Right hindlimb (tissue), 1 donor: ENCODE measurements at regions not wholly inside any gene's neighbourhood (a gene's known extent, or its start where the extent isn't known, plus 50 kb on each side); places are given as distances from the start of the nearest gene placed in this dataset.

Source experiments
- DNase-seq: peaks from one replicate; pipeline ENCODE4 v3.0.0-alpha.2; 2018

DNA sequence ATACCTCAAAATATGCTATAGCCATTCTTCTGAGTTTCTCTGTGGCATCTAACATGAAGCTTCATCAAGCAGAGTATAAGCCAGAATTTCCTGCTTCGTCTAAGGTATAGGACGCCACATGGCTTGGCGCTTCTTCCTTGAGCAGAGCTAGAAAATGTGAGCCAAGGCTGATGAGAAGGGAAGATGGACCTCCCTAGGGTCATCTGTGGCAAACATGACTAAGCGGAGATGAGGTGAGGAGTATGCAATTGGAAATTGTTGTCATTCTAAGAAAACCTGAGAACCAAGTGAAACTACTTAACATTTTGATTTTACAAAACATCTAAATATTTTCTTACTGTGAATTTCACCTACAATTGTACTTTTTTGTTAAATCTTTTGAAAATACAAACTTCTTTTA, 466.5 kb downstream of the PSAT1 start:
- no peak for DNase-seq

DNA sequence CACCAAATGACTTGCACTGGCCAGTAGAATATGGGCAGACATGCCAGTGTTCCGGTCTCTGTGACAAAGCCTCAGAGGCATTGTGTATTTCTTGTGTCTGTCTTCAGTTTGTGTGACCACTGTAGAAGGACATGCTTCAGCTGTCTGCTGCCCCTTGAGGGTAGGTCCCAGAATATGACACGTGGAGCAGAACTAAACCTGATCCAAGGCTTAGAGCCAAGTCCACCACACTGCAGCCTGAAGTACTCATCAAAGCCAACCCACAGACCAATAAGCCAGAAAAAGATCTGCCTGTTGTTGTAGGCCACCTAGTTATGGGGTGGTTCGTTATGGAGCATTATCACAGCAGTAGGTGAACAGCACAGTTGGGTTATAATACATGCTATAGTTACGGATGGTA, 468.9 kb downstream of the PSAT1 start:
- no peak for DNase-seq

DNA sequence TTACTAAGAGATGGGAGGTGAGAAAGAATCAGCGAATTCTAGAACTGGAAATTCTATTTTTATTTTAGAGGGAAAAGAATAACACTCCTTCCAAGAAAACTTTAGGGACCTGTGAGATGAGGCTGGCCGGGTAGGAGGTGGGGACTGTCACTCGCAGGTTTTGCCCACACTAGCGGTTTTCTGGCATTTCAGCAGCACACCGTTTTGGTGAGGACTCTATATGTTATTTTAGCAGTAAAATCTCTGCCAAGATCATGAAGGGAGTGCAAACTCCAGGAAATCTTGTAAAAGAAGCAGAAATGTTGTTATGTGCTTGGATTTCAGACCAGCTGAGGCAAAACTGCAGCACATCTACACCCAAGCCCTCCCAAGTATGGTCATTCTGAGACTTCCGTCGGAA, 470.6 kb downstream of the PSAT1 start:
- DNase-seq: no peak

DNA sequence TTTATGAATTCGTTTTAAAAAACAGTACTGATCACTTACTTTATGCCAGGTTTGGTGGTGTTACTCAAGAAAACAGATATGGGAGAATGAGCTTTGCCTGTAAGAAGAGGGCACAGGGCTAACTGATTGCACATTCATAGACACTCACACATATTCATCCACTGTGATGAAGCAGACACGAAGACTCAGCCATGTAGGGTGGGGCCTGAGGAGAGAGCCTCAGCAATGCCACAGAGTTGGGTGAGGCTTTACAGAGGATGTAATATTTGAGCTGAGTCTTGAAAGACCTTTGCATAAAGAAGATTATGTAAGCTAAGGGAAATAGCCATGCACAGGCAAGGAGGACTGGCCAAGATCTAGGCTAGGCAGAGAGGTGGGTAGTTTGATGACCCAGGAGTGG, 472.8 kb downstream of the PSAT1 start:
- no peak for DNase-seq

DNA sequence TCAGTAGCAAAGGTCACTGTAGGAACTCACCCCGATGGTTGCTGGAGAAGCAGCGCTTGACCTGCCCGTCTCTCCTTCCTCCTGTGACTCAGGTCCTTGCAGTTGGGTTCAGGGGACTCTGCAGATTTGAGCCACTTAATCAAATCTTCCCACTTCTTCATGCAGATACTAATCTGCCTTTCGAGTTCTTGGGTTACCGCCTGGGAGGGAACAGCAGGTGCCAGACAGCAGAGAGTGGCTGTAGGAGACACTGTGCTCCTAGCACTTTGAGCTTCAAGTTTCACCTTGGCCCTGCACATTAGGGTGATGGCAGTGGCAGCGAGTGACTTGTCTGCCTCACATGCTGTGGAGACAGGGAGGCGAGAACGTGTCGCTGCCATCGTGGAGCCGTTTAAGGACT, 478.3 kb downstream of the PSAT1 start:
- DNase-seq: no peak

DNA sequence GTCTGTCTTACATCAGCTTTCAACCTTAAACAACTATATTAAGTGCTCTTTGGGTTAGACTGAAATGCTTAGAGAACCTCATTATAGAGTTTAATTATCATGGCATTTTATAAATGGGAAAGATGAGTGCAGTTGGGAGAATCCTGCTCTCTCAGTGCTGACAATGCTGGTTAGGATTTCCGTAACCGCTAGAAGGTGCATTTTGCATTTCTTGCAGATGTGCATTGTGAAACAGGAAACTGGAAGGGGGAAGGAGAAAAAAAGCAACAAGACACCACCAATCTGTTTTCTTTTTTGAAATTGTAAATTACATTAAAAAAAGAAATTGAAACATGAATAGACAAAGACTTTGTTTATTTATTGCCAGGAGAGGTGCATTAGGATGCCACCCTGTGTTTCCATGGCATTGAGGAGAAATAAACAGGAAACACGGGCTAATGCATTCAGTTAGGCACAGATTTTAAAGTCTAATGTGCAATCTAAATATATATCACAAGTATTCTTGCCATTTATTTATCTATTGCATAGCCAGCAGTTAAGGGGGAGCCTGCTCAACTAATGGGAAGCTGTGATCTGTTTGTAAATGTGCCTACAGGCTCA, 478.9 kb downstream of the PSAT1 start:
- DNase-seq: no peak

DNA sequence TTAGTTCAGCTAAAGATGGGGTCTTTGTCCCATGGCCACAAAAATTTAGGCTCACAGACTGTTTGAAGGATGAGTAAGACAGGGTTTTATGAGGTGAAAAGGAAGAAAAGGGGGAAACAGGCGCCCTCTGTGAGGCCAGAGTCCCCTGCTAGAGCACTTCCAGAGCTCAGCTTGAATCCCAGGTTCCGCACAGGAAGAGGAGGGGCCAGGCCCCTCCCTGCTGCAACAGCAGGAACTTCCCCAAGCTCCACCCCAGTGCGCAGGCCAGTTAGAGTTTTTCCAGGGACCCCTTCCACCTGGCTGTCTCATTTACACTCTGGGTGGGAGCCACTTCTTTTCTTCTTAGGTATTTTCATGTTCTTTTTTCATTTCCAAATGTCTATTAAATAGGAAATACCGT, 480.8 kb downstream of the PSAT1 start:
- DNase-seq: peak; percentile 29

DNA sequence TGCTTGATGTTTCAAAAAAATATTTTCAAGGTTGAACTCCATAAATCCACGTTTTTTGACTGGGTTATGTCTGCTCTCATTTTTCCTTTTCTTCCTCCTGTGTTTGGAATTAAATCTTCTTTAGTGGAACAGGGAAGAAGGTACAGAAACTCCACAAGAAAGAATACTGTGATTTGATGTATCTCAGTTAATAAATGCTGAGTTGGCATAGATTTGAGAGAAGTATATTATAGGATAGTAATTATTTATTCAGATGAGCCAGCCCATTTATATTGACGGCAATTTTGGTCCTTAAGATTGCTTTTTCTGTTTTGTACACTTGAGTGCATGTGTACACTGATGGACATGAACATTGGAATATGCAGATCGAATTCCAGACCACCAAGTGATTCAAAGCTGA, 481.4 kb downstream of the PSAT1 start:
- no peak for DNase-seq

DNA sequence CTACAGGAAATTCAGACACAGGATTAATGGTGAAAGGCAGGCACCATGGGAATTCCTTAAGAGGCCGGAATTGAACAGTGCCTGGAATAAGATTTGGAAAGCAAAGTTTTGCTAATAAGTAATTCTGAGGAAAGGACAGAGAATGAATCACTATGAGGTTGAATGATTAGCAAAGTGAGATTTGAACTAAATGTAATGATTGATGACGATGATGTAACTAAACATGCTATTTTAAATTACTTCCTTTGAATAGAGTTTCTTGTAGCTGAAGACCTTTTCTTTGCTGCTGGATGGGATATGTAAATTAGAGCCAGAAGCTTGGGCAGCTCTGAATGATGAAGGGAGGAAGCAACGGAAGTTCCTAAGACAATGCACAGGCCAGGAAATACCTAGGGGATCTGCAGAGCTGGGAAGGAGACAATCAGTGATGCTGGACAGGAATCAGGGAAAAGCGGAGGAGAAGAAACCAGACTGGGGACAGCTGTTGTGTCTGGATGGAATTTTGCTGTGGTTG, 482.0 kb downstream of the PSAT1 start:
- DNase-seq: peak; percentile 44

DNA sequence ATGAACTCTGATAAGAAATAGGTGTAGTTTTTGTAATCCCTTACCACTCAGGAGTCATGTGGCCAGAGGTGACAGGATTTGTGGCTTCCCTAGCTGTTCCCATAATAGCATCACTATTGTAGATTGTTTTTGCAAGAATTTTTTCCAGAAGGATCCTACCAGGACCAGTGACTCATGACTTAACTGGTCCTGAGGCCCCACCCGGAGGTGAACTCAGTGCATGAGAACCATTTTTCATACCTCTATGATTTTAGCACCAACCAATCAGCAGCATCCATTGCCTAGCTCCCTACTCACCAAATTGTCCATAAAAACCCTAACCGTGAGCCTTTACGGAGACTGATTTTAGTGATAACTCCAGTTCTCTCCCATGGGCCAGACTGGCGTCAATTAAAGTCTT, 484.8 kb downstream of the PSAT1 start:
- DNase-seq: no peak

DNA sequence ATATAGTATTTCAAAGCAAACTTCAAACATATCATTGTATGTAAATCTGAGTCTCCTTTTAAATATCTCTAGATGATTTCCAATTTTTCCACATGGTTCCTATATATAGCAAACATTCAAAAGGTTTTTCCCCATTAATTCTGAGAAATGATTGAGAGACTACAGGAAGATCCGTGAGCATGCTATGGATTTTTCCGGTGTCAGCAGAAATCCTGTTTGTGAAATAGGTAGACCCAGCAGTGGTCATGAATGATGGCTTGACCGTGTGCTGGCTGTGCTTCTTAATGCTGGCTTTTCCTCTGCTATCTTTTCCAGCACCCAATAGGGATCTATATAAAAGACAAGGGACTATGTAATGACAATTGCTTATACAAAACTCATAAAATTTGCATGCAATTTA, 485.3 kb downstream of the PSAT1 start:
- no peak for DNase-seq

DNA sequence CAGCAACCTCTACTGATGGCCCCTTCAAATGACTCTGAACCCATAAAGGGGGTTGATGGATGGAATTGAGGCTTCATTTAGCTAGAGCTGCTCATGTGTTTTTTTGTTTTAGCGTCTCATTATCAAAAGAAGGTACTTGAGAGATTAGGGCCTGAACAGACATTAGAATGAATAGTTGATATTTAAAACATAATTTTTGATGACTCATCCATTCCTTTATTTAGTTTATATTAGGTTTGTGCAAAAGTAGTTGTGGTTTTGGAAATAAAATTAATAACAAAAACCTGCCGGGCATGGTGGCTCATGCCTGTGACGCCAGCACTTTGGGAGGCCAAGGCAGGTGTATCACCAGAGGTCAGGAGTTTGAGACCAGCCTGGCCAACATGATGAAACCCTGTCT, 485.9 kb downstream of the PSAT1 start:
- DNase-seq: no peak

DNA sequence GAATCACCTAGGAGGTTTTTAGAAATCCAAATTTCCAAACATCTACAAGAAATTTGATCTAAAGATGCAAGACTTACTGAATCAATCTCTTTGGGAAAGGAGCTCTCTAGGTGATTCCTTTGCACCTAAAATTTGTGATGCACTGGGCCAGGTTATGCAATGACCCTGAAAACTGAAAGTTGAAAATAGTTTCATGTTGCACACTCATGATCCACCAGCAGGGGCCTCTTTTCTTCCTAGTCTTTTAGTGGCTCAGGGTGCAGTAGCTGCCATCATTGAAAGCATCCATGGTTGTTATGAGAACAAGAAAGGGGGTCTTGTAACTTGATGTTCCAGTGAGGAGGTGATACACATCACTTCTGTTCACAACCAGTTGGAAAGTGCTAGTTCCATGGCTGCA, 486.8 kb downstream of the PSAT1 start:
- DNase-seq: no peak

DNA sequence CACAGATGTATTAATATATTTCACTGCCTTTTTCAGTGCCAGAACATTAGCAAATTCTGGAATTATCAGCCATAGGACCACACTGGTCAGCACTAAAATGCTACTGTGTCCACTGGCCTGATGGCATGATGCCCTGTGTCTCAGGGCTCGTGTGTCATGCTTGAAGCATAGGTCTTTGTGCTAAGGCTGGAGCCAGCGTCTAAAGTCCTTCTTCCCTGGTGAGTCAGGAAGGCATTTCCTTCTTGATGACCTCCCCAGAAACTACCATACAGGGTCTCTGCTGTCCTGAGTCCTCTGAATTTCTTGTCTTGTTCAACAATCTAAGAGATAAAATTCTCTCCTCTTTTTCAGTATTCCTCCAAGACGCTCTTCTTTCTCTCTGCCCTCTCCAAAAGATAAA, 489.9 kb downstream of the PSAT1 start:
- no peak for DNase-seq

DNA sequence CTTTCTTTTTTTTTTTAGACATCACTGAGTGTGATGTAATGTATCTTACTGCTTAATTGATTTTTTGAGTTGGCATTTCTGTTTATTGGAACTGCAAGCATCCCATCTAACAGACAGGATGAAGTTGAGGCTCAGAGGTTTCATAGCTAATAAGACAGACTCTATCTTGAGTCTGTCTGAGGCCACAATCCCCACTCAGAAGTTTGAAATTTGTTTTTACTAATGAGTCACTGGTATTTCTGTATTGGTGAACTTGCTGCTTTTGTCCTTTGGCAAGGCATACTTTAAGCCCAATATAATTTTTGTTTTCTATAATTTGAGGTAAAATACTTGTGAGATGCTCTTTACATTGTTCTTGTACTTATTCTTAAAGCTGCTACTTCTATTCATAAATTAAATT, 491.2 kb downstream of the PSAT1 start:
- DNase-seq: no peak

DNA sequence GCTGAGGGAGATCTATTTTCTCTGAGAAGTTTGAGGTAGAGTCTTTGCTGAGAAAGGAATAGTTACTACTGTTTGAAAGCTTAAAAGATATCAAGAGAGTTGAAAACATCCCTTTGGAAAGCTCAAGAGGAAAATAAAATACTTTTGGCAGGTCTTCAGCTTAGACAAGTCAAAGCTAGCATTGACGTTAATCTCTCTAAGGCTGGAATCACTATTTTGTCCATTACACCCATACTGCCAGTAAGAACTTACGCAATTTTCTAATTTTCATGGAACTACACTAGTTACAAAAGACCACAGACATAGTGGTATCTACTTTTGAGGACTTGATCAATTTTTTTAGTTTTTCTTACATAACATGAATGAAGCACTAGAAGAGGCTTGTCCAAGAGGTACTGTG, 494.9 kb downstream of the PSAT1 start:
- DNase-seq: no peak

DNA sequence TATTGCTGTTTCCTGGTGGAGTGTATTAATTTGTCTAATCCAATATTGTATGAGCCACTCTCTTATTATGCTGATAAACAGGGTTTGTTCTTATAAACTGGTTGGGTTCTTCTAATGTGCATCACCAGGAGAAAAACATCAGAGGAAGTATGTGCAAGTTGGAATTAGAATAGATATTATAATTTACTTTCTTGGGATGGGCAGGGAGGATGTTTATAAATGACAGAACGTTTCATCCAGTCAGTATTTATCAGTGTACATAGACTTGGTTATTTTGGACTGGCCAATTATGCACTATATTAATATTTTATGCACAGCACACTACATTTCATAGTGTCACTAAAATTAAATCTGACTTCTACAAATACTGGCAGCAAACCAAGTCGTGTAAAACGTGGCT, 495.8 kb downstream of the PSAT1 start:
- no peak for DNase-seq

DNA sequence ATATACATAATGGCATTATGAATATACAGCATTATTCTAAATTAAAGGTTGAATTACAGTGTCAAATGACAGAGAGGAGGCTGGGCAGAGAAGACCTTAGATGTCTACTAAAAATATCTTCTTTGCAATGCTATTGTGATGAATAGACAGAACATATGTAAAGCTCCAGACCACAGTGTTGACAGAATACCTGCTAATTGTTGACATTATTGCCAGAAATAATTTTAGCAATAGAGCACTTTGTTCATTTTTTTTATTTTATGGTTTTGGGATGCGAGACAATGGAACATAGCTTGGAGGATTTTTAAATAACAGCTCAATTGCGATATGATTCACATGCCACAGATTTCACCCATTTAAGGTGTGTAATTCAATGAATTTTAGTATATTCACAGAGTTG, 508.8 kb downstream of the PSAT1 start:
- DNase-seq: no peak

DNA sequence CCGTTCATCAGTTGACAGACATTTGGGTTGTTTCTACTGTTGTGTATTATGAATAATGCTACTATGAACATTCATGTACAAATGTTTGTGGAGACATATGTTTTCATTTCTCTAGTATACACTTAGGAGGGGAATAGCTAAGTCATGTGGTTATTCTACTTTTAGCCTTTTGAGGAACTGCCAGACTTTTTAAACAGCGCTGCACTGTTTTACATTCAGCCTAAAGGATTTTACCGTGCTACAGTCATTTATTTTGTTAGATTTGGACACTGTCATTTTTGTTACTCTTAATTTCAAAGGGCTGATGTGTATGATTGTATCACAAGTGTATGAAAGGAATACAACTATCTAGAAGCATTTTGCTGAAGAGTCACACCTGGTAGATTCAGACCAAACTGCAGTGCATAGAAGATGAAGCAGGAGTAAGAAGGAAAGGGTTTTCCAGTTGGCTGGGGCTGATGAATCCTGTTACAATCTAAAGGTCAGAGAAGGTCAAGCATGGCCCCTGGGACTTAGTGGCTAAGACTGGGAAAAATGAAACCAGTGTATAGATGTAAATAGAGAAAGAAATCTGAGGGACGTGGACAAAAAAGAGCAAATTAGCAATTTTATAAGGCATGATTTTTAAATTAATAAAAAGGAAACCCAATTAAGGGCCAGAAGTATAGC, 509.7 kb downstream of the PSAT1 start:
- no peak for DNase-seq

DNA sequence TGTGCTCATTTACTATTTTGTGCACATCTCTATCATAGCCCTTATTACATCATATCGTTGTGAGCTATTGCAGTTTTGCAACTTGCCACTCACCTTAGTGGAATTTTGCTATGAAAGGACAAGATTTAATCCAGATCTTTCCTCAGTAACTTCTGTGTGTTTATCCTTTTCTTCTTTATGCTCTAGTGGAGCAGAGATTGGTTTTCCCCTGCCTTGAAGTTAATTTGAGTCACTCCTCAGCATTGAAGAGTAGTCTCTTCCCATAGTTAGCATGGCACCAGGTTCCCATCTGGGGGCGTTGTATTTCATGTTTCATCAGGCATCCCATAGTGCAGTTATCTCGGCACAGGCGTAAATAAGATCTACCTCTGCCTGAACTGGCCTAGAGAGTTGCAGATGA, 510.4 kb downstream of the PSAT1 start:
- DNase-seq: no peak

DNA sequence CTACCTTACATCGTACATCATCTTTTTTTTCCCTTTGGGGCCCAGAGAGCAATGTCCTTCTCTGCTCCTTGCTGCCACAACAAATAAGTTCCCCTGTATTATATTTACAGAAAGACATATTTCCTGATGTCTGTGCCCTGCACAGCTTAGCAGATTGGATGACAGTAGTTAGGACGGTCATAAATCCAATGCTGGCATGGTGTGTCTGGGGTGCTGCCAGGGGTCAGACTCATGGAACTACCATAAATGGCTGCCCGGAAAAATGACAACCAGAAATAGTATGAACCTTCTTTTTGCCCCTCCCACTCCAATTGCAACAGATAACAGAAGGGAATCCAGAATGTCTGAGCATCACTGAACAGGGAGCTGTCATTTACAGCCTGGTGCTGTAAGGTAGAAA, 511.1 kb downstream of the PSAT1 start:
- DNase-seq: no peak

DNA sequence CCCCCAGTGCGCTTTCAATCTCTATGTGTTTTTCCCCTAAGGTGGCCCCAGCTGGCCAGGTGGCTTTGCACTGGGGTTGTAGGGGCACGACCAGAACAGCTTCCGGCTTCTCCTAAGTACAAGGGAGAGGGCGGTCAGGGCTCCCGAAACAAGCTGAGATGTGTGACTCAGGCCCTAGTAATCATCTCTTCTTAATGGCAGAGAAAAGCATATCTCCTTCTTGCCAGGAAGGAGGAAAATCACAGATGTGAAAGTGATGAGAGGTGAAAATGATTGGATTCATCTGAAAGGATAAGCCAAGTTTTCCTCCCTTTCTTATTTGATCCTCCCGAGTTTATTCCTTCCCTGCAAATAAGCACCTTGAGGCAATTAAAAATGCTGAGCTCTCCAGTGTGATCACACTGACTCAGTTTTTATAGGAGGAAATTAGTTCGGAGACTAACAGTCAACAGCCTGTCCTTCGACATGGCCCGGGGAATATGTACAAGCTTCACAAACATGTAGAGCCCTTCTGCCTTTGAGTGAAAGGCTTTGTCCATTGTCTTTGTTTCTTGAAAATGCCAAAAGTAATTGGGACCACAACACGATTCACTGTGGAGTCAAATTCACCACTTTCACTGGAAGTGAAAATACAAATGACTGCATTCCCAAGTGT, 514.8 kb downstream of the PSAT1 start:
- no peak for DNase-seq

DNA sequence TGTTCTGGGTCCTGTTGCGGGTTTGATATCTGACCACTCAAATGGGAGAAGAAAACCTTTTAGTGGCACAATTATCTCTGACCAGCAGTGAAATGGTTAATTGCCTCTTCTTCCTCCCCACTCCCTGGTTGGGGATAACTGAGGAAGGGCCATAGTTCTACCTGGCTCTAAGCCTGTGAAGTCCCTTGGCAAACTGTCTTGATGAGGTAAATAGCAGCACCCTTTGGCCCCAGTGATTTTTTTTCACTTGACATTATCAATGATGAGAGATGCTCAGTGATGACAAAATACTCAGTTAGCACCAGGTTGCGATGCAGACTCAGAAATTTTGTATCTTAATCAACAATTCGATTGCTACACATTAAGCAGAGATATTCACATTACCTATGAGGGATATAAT, 515.7 kb downstream of the PSAT1 start:
- DNase-seq: no peak

DNA sequence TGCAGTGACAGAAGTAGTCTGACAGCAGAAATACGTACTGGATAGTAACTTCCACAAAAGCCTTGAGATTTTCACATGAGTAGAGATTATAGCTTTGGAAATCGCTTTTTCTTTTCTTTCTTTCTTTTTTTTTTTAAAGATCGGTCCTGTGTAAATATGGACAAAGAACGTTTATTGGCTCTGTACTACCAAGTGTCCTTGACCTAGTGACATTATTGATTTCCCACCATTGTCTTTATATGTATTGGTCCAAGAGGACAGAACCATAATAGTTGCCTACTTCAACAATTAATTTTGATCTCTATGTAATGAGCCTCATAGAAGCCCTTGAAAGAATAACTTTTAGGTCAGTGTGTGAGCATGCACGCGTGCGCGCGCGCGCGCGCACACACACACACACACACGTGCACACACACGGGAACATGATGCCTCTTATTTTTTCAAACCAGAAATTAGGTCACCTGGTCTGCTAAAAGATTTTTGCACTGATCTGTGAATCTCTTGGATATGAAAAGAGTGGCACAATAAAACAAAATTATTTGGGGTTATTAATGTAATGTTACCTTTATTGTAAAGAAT, 516.8 kb downstream of the PSAT1 start:
- no peak for DNase-seq
